ENCODE measurements at regions not wholly inside any gene's neighbourhood (a gene's known extent, or its start where the extent isn't known, plus 50 kb on each side); places are given as distances from the start of the nearest gene placed in this dataset.
"Not testable (repeated sequence)": the region's sequence is repeated elsewhere in the genome, so short reads cannot be mapped to it uniquely, and the experiment has no call there.

GRCh38 chr3:153442799-153443487 lies 280.9 kb downstream of the RAP2B start:
- DNase-seq (ENCODE audit: low spot score), result no peak

- DNase-seq (ENCODE audit: low spot score), result no peak
Measured at GRCh38 chr3:153443961-153444360, 281.9 kb downstream of the RAP2B start.

GRCh38 chr3:153445817-153446216 lies 283.8 kb downstream of the RAP2B start:
- no peak for DNase-seq (ENCODE audit: low spot score)

GRCh38 chr3:153448151-153448829 lies 286.3 kb downstream of the RAP2B start:
- DNase-seq (ENCODE audit: low spot score), result no peak

GRCh38 chr3:153456833-153457545 lies 295.0 kb downstream of the RAP2B start:
- no peak for DNase-seq (ENCODE audit: low spot score)

GRCh38 chr3:153458881-153459280 lies 296.9 kb downstream of the RAP2B start:
- DNase-seq (ENCODE audit: low spot score), result no peak

- no peak for DNase-seq (ENCODE audit: low spot score)
Measured at GRCh38 chr3:153462545-153462944, 300.5 kb downstream of the RAP2B start.

- DNase-seq (ENCODE audit: low spot score), result no peak
Measured at GRCh38 chr3:153463895-153464294, 301.9 kb downstream of the RAP2B start.

- no peak for DNase-seq (ENCODE audit: low spot score)
Measured at GRCh38 chr3:153469162-153469561, 307.1 kb downstream of the RAP2B start.

- DNase-seq (ENCODE audit: low spot score), result no peak
Measured at GRCh38 chr3:153484842-153485241, 322.8 kb downstream of the RAP2B start.

GRCh38 chr3:153495422-153495821 lies 333.4 kb downstream of the RAP2B start:
- no peak for DNase-seq (ENCODE audit: low spot score)

- no peak for DNase-seq (ENCODE audit: low spot score)
Measured at GRCh38 chr3:153502682-153503081, 340.7 kb downstream of the RAP2B start.

GRCh38 chr3:153503873-153504272 lies 341.8 kb downstream of the RAP2B start:
- DNase-seq (ENCODE audit: low spot score), result no peak

- DNase-seq (ENCODE audit: low spot score), result not testable (repeated sequence)
Measured at GRCh38 chr3:153506205-153506604, 344.2 kb downstream of the RAP2B start.

- DNase-seq (ENCODE audit: low spot score), result not testable (repeated sequence)
Measured at GRCh38 chr3:153506686-153507085, 344.7 kb downstream of the RAP2B start.

GRCh38 chr3:153513236-153513635 lies 351.2 kb downstream of the RAP2B start:
- no peak for DNase-seq (ENCODE audit: low spot score)

- no peak for DNase-seq (ENCODE audit: low spot score)
Measured at GRCh38 chr3:153528473-153528872, 366.4 kb downstream of the RAP2B start.

- DNase-seq (ENCODE audit: low spot score), result no peak
Measured at GRCh38 chr3:153539263-153539662, 377.2 kb downstream of the RAP2B start.

GRCh38 chr3:153545471-153545870 lies 383.4 kb downstream of the RAP2B start:
- DNase-seq (ENCODE audit: low spot score), result no peak

- DNase-seq (ENCODE audit: low spot score), result no peak
Measured at GRCh38 chr3:153547970-153548369, 385.9 kb downstream of the RAP2B start.

GRCh38 chr3:153549686-153550085 lies 387.7 kb downstream of the RAP2B start:
- not testable (repeated sequence) for DNase-seq (ENCODE audit: low spot score)

- DNase-seq (ENCODE audit: low spot score), result no peak
Measured at GRCh38 chr3:153551536-153552285, 389.7 kb downstream of the RAP2B start.

All from D341Med (cell line).